Activated B cell treated with CpG ODN at 0.5 μM for 24 hours (primary cell): ENCODE measurements at regions not wholly inside any gene's neighbourhood (a gene's known extent, or its start where the extent isn't known, plus 50 kb on each side); places are given as distances from the start of the nearest gene placed in this dataset.

ENCODE experiments used
- ATAC-seq: fragments of 200-7000 bp; cut with Tn5 transposase; one replicate; pipeline ENCODE4 v1.10.0; 2021; ENCODE audit warnings: low read depth, mild to moderate bottlenecking, moderate library complexity
- CTCF ChIA-PET: fragments of 350-600 bp; sonication (Branson Sonifier 250); formaldehyde crosslinking; loops from one replicate; lab custom pipeline; 2021; ENCODE audit warnings: antibody characterized with exemption; lab: Charles Lee
- POLR2A ChIA-PET: fragments of 350-600 bp; sonication (Branson Sonifier 250); formaldehyde crosslinking; loops from one replicate; lab custom pipeline; 2021; ENCODE audit warnings: antibody characterized with exemption; lab: Charles Lee
- DNase-seq: peaks from one replicate; pipeline ENCODE4 v3.0.0; 2022
- H3K27ac Mint-ChIP-seq: one replicate; pipeline ENCODE4 v1.8.0; 2020; ENCODE audit warnings: mixed read lengths
- H3K27me3 Mint-ChIP-seq: one replicate; pipeline ENCODE4 v1.8.0; 2021; ENCODE audit warnings: mixed read lengths
- H3K36me3 Mint-ChIP-seq: one replicate; pipeline ENCODE4 v1.8.0; 2021; ENCODE audit warnings: low read depth, mixed read lengths
- H3K4me1 Mint-ChIP-seq: one replicate; pipeline ENCODE4 v1.8.0; 2021; ENCODE audit warnings: mixed read lengths
- H3K4me3 Mint-ChIP-seq: one replicate; pipeline ENCODE4 v1.8.0; 2020; ENCODE audit warnings: mild to moderate bottlenecking, mixed read lengths
- H3K9me3 Mint-ChIP-seq: one replicate; pipeline ENCODE4 v1.8.0; 2020; ENCODE audit warnings: mixed read lengths
- CTCF ChIP-seq: fragments of 200-600 bp; IDR thresholded peaks from one replicate; pipeline ENCODE4 v1.8.0; 2022; ENCODE audit warnings: antibody characterized with exemption, mild to moderate bottlenecking
- intact Hi-C: fragments of 100-400 bp; cut with micrococcal nuclease; formaldehyde crosslinking; loops from one replicate; pipeline ENCODE4 v1.15.1; 2024

GRCh38 chr2:179349670-179350303 lies 85.2 kb upstream of the SESTD1 start:
- POLR2A ChIA-PET: no interaction called here
- ATAC-seq: no peak
- intact Hi-C loops: no loop called here

GRCh38 chr2:179348906-179349305 lies 84.3 kb upstream of the SESTD1 start:
- Mint-ChIP-seq H3K36me3 (no peaks in the 10 kb centered on the region), H3K27ac (no peak overlapping the region), H3K4me3 (no peak overlapping the region), H3K27me3 (no peaks in the 10 kb centered on the region), H3K9me3 (peaks cover 2% of the 10 kb centered on the region), H3K4me1 (peaks cover 47% of the 10 kb centered on the region)
- ChIA-PET POLR2A (no interaction called here), CTCF (no interaction called here)
- TF ChIP-seq CTCF: no peak
- ATAC-seq (no peak), DNase-seq (no peak)
- intact Hi-C loops: no loop called here

More at GRCh38 chr2:179349670-179350303, 85.2 kb upstream of the SESTD1 start:
- peaks cover 48% of the 10 kb centered on the region for H3K4me1 Mint-ChIP-seq
- no peaks in the 10 kb centered on the region for H3K36me3 Mint-ChIP-seq
- peaks cover 2% of the 10 kb centered on the region for H3K9me3 Mint-ChIP-seq
- no peak overlapping the region for H3K4me3 Mint-ChIP-seq
- no peaks in the 10 kb centered on the region for H3K27me3 Mint-ChIP-seq
- H3K27ac Mint-ChIP-seq: no peak overlapping the region
- no peak for TF ChIP-seq CTCF
- CTCF ChIA-PET: no interaction called here
- DNase-seq: no peak

GRCh38 chr2:179344970-179345369 lies 80.3 kb upstream of the SESTD1 start:
- no peak for TF ChIP-seq CTCF
- ChIA-PET CTCF (interaction anchor here (1.1 kb wide), 2 partner anchors 11 to 126 kb away, joined by 3 to 6 read pairs; no protein-coding TSS in a partner anchor), POLR2A (no interaction called here)
- ATAC-seq: no peak
- Mint-ChIP-seq H3K4me1 (peaks cover 25% of the 10 kb centered on the region), H3K27ac (no peak overlapping the region), H3K36me3 (no peaks in the 10 kb centered on the region), H3K27me3 (no peaks in the 10 kb centered on the region), H3K4me3 (no peak overlapping the region), H3K9me3 (no peaks in the 10 kb centered on the region)
- DNase-seq: no peak
- intact Hi-C loops: loop anchor here (5.0 kb wide), 1 partner anchor 83 kb away; the partner anchor contains the start of gene SESTD1

GRCh38 chr2:179344280-179344964 lies 79.8 kb upstream of the SESTD1 start:
- POLR2A ChIA-PET: no interaction called here
- H3K9me3 Mint-ChIP-seq: no peaks in the 10 kb centered on the region

More at GRCh38 chr2:179344280-179344964, 79.8 kb upstream of the SESTD1 start:
- CTCF ChIA-PET: interaction anchor here (1.1 kb wide), 1 partner anchor 125 kb away, joined by 6 read pairs; no protein-coding TSS in a partner anchor
- ATAC-seq (no peak), DNase-seq (no peak)
- no peak overlapping the region for H3K27ac Mint-ChIP-seq
- intact Hi-C loops: loop anchor here (5.0 kb wide), 1 partner anchor 82 kb away; the partner anchor contains the start of gene SESTD1
- H3K27me3 Mint-ChIP-seq: no peaks in the 10 kb centered on the region
- no peak overlapping the region for H3K4me3 Mint-ChIP-seq
- no peaks in the 10 kb centered on the region for H3K36me3 Mint-ChIP-seq
- no peak for TF ChIP-seq CTCF
- peaks cover 19% of the 10 kb centered on the region for H3K4me1 Mint-ChIP-seq
